HCT116 (cell line): ENCODE measurements at regions not wholly inside any gene's neighbourhood (a gene's known extent, or its start where the extent isn't known, plus 50 kb on each side); places are given as distances from the start of the nearest gene placed in this dataset.

Experiments
- CEBPB ChIP-seq: IDR thresholded peaks from 2 replicates; pipeline ENCODE4 v1.6.1; 2012; ENCODE audit warnings: low read depth
- FOSL1 ChIP-seq: IDR thresholded peaks from 2 replicates; pipeline ENCODE4 v1.6.1; 2012; ENCODE audit warnings: low read depth
- POLR2A ChIP-seq: IDR thresholded peaks from 2 replicates; pipeline ENCODE4 v1.7.0; 2011; ENCODE audit warnings: borderline replicate concordance; ENCODE audit not compliant: insufficient read depth, insufficient read length; ENCODE audit errors: extremely low read depth
- POLR2AphosphoS5 ChIP-seq: IDR thresholded peaks from 2 replicates; pipeline ENCODE4 v1.6.1; 2011; ENCODE audit warnings: mild to moderate bottlenecking, low read depth, low read length, moderate library complexity
- RAD21 ChIP-seq: IDR thresholded peaks from 2 replicates; pipeline ENCODE4 v1.6.1; 2012; ENCODE audit warnings: low read depth, mild to moderate bottlenecking
- SIN3A ChIP-seq: IDR thresholded peaks from 2 replicates; pipeline ENCODE4 v1.6.1; 2012; ENCODE audit warnings: low read depth
- YY1 ChIP-seq: IDR thresholded peaks from 2 replicates; pipeline ENCODE4 v1.6.1; 2011; ENCODE audit warnings: low read length, low read depth, moderate library complexity, mild to moderate bottlenecking; ENCODE audit not compliant: insufficient replicate concordance; ENCODE audit errors: extremely low read depth
- ZNF274 ChIP-seq: fragments of 200-500 bp; sonication (Bioruptor generic); IDR thresholded peaks from 2 replicates; pipeline ENCODE4 v1.6.1; 2014; ENCODE audit warnings: mild to moderate bottlenecking, low read depth, low read length, inconsistent platforms
- TF ChIP-seq, protein P1 (sequence below): IDR thresholded peaks from 2 replicates; pipeline ENCODE4 v1.6.1; 2011; ENCODE audit warnings: mild to moderate bottlenecking, low read length, moderate library complexity; ENCODE audit not compliant: insufficient replicate concordance; ENCODE audit errors: extremely low read depth
- TF ChIP-seq, protein P2 (sequence below), 3 experiments: fragments of 200-600 bp in 1 of 3; sonication (generic) in 1 of 3; IDR thresholded peaks in 2 of 3; conservative IDR thresholded peaks in 1 of 3; 2 replicates each; pipeline ENCODE4 v1.5.1; 2012 to 2017; ENCODE audit warnings: low read depth in 2 of 3, low read length in 2 of 3, antibody characterized with exemption in 1 of 3, borderline replicate concordance in 1 of 3, control low read depth in 1 of 3, mild to moderate bottlenecking in 1 of 3, mixed read lengths in 1 of 3, mixed run types in 1 of 3, moderate library complexity in 1 of 3; ENCODE audit not compliant: insufficient read depth in 1 of 3
- TF ChIP-seq, protein P3 (sequence below): IDR thresholded peaks from 2 replicates; pipeline ENCODE4 v1.6.1; 2012

DNA sequence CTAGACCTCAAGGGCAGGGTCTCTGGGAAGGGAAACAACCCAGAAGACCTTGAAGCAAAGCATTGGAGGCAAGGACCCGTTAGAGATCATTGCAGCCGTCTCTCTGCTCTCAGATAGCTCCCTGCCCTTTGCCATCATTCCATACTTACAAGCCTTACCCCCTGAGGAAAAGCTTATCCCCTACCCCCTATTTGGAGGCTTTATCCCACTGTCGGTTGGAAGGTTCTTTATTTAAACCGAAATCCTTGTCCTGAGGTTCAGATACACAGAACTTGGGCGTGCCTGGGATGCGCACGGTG lies 84.4 kb downstream of the EFNB1 start:
- TF ChIP-seq POLR2A = no peak
- no peak for TF ChIP-seq FOSL1
- TF ChIP-seq POLR2AphosphoS5 = no peak
- TF ChIP-seq SIN3A = no peak
- TF ChIP-seq, protein P1, sequence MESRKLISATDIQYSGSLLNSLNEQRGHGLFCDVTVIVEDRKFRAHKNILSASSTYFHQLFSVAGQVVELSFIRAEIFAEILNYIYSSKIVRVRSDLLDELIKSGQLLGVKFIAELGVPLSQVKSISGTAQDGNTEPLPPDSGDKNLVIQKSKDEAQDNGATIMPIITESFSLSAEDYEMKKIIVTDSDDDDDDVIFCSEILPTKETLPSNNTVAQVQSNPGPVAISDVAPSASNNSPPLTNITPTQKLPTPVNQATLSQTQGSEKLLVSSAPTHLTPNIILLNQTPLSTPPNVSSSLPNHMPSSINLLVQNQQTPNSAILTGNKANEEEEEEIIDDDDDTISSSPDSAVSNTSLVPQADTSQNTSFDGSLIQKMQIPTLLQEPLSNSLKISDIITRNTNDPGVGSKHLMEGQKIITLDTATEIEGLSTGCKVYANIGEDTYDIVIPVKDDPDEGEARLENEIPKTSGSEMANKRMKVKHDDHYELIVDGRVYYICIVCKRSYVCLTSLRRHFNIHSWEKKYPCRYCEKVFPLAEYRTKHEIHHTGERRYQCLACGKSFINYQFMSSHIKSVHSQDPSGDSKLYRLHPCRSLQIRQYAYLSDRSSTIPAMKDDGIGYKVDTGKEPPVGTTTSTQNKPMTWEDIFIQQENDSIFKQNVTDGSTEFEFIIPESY = no peak
- no peak for TF ChIP-seq YY1
- TF ChIP-seq, protein P2, sequence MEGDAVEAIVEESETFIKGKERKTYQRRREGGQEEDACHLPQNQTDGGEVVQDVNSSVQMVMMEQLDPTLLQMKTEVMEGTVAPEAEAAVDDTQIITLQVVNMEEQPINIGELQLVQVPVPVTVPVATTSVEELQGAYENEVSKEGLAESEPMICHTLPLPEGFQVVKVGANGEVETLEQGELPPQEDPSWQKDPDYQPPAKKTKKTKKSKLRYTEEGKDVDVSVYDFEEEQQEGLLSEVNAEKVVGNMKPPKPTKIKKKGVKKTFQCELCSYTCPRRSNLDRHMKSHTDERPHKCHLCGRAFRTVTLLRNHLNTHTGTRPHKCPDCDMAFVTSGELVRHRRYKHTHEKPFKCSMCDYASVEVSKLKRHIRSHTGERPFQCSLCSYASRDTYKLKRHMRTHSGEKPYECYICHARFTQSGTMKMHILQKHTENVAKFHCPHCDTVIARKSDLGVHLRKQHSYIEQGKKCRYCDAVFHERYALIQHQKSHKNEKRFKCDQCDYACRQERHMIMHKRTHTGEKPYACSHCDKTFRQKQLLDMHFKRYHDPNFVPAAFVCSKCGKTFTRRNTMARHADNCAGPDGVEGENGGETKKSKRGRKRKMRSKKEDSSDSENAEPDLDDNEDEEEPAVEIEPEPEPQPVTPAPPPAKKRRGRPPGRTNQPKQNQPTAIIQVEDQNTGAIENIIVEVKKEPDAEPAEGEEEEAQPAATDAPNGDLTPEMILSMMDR (IDR thresholded peaks at IDR 0.05 in 2 of 3, conservative IDR thresholded peaks at IDR 0.05 in 1 of 3; ENCODE audit: borderline replicate concordance in 1 of 3, insufficient read depth in 1 of 3, low read depth in 2 of 3, low read length in 2 of 3) = no peak
- TF ChIP-seq, protein P3, sequence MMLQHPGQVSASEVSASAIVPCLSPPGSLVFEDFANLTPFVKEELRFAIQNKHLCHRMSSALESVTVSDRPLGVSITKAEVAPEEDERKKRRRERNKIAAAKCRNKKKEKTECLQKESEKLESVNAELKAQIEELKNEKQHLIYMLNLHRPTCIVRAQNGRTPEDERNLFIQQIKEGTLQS = no peak
- no peak for TF ChIP-seq RAD21
- no peak for TF ChIP-seq ZNF274
- no peak for TF ChIP-seq CEBPB
